Loucy (cell line): ENCODE measurements at regions not wholly inside any gene's neighbourhood (a gene's known extent, or its start where the extent isn't known, plus 50 kb on each side); places are given as distances from the start of the nearest gene placed in this dataset.

Experiments
- CTCF ChIP-seq: fragments of 200-600 bp; sonication (generic); conservative IDR thresholded peaks from 2 replicates; pipeline ENCODE4 v1.5.1; 2014; ENCODE audit warnings: mild to moderate bottlenecking, antibody characterized with exemption, low read length
- EZH2phosphoT487 ChIP-seq: fragments of 200-600 bp; IDR thresholded peaks from 2 replicates; pipeline ENCODE4 v1.6.1; 2018; ENCODE audit warnings: antibody characterized with exemption, mild to moderate bottlenecking, moderate library complexity, borderline replicate concordance

GRCh38 chr5:171518916-171519315 lies 99.5 kb downstream of the FGF18 start:
- TF ChIP-seq CTCF = no peak
- no peak for TF ChIP-seq EZH2phosphoT487
